ENCODE measurements at regions not wholly inside any gene's neighbourhood (a gene's known extent, or its start where the extent isn't known, plus 50 kb on each side); places are given as distances from the start of the nearest gene placed in this dataset.

DNA sequence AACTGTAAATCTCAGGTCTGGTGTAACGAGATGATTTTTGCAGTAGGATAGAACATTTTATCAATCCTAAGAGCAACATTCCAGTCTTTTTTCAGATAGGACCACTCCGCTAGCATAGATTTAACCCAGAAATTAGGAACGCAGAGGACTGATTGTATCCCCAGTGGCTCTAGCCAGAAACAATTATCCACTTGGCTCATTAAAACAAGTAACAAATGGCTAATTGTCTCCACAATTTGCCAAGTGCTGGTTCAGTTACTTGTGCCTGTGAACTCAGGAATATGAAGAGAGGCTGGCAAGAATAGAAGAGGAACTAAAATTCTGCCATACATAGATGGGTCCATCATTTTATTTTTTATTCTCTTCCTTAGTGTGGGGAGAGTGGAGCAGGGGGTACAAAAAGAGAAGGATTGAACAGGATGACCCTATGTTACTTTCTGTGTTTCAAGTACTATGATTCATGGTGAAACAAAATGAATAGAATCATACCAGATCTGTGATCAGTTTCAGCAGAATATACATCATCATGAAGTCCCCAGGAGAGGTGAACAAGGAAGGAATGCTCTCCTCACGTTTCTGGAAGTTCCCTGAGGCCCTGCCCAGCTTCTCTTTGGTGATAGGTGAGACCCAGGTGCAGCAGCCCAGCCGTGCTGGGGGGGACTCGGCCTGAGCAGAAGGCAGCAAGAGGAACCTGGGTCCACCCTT is 121.6 kb downstream of the ARL4C start:
- no peak for DNase-seq

DNA sequence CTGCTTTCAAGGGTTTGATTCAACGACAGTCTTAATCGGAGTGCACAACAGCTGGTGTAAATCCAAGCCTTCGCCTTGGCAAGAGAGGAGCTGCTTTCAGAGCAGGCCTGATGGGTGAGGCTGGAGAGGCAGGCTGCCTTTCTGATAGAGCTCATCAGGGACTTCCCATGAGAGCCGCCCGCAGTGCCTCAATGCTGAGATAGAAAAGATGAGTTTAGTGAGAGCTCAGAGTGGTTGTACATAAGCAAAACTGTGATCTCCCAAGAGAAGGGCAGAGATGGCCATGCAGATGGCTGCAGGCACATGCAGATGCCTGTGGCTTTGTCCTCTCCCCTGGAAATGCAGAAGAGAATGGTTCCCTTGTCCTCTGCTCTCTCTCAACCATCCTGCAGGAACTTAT is 122.1 kb downstream of the ARL4C start:
- Histone ChIP-seq H3K4me3 (no peak overlapping the region), H3K36me3 (no peaks in the 10 kb centered on the region), H3K4me1 (peaks cover 4 to 80% (median 17%) of the 10 kb centered on the region in 3 donors), H3K27me3 (no peaks in the 10 kb centered on the region), H3K9me3 (no peaks in the 10 kb centered on the region), H3K27ac (peak overlapping the region; percentile 1 to 93 (median 88))
- no peak for DNase-seq
- TF ChIP-seq, protein P1, sequence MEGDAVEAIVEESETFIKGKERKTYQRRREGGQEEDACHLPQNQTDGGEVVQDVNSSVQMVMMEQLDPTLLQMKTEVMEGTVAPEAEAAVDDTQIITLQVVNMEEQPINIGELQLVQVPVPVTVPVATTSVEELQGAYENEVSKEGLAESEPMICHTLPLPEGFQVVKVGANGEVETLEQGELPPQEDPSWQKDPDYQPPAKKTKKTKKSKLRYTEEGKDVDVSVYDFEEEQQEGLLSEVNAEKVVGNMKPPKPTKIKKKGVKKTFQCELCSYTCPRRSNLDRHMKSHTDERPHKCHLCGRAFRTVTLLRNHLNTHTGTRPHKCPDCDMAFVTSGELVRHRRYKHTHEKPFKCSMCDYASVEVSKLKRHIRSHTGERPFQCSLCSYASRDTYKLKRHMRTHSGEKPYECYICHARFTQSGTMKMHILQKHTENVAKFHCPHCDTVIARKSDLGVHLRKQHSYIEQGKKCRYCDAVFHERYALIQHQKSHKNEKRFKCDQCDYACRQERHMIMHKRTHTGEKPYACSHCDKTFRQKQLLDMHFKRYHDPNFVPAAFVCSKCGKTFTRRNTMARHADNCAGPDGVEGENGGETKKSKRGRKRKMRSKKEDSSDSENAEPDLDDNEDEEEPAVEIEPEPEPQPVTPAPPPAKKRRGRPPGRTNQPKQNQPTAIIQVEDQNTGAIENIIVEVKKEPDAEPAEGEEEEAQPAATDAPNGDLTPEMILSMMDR (IDR thresholded peaks at IDR 0.05) = no peak
- no peak for TF ChIP-seq POLR2A (IDR thresholded peaks at IDR 0.05)
- intact Hi-C loops (cut with DNase I) = no loop called here
- 32 to 43% methylated on average over 5 of the region's 5 CpGs for WGBS, 2 donors

More for the DNA sequence above, 121.6 kb downstream of the ARL4C start:
- intact Hi-C loops (cut with DNase I) = no loop called here
- Histone ChIP-seq H3K27me3 (no peaks in the 10 kb centered on the region), H3K27ac (peak overlapping the region; percentile 5 to 93 (median 88)), H3K4me3 (no peak overlapping the region), H3K9me3 (no peaks in the 10 kb centered on the region), H3K4me1 (peaks cover 0 to 74% (median 11%) of the 10 kb centered on the region in 3 donors), H3K36me3 (no peaks in the 10 kb centered on the region)
- WGBS, 2 donors = 58 to 63% methylated on average over 6 of the region's 6 CpGs
- TF ChIP-seq, protein P1 (IDR thresholded peaks at IDR 0.05) = no peak
- TF ChIP-seq POLR2A (IDR thresholded peaks at IDR 0.05) = no peak

DNA sequence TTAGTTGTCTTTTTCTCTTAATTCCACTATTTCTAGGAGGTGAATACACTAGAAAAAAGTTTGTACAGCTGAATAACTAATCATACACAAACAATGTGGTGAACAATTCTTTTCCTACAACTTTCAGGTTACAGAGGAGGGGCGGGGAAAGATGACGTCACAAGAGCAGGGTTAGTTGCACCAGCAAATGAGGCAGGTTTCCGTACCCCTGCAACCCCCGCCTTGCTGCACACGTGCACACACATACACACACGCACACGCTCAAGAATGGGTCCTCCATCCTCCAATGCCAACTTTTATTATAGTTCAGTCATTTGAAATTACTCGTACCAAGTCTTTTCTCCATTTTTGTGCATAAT is 122.8 kb downstream of the ARL4C start:
- WGBS, 2 donors = 60 to 80% methylated on average over 8 of the region's 8 CpGs
- Histone ChIP-seq H3K27ac (peak overlapping the region in 3 of 4 donors; percentile 85 to 93 (median 90)), H3K4me3 (peak overlapping the region in 1 of 4 donors; percentile 34), H3K27me3 (no peaks in the 10 kb centered on the region), H3K36me3 (no peaks in the 10 kb centered on the region), H3K9me3 (no peaks in the 10 kb centered on the region), H3K4me1 (peaks cover 4 to 86% (median 22%) of the 10 kb centered on the region in 3 donors)
- intact Hi-C loops (cut with DNase I) = no loop called here
- no peak for DNase-seq
- TF ChIP-seq, protein P1 (IDR thresholded peaks at IDR 0.05) = no peak
- no peak for TF ChIP-seq POLR2A (IDR thresholded peaks at IDR 0.05)

DNA sequence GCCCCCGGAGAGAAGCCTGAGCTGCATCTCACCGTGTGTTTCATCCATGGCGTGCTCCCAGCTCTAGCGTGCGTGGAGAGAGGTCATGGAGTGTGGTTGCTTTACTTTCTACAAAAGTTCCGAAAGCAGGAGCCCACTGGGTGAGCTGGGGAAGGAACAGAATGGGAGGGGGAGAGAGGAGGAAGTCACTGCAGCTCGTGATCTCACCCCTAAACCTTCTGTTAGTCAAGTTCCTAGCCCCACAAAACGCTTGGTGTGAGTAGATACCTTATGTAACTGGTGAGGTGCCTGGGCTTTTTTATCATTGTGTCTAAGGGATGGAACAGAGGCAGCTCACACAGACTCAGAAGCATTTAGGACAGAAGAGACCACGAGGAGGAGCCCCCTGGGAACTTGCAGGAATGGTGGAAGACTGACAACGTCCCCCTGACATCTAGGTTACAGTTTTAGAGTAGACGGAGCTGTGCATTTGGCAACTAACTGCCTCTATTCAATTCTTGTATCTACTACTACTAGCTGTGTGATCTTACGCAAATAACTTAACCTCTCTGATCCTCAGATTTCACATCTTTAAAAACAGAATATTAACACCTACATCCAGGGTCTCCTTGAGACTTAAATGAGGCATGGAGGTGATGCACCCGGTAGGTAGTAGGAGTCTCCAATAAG is 123.3 kb downstream of the ARL4C start:
- intact Hi-C loops (cut with DNase I) = no loop called here
- Histone ChIP-seq H3K9me3 (no peaks in the 10 kb centered on the region), H3K27me3 (no peaks in the 10 kb centered on the region), H3K4me3 (peak overlapping the region; percentile 23 to 34 (median 30)), H3K27ac (peak overlapping the region; percentile 73 to 93 (median 88)), H3K4me1 (peaks cover 7 to 91% (median 25%) of the 10 kb centered on the region in 3 donors), H3K36me3 (no peaks in the 10 kb centered on the region)
- no peak for DNase-seq
- TF ChIP-seq POLR2A (IDR thresholded peaks at IDR 0.05) = no peak
- TF ChIP-seq, protein P1 (IDR thresholded peaks at IDR 0.05) = no peak
- 40 to 61% methylated on average over 11 to 13 of the region's 13 CpGs for WGBS, 2 donors

DNA sequence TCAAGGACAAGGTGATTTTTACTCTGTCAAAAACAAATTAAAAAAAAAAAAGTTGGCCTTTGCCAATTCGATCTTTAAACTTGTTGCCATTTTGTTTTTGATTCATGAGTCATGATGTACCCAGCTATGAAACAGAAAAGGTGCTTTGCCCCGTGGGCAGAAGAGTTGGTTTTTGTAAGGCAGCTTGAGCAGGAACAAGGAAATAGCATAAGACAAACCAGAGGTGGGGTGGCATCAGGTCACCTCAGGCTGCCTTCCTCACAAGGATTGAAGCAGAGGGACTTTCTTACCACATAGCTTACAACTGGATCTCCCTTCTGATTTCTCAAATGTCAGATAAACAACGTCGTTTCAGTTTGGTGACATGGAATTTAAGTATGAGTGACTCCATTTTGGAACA is 123.8 kb downstream of the ARL4C start:
- DNase-seq = no peak
- 23 to 30% methylated on average over 3 to 4 of the region's 4 CpGs for WGBS, 2 donors
- no peaks in the 10 kb centered on the region for H3K9me3 ChIP-seq
- H3K4me1 ChIP-seq = peaks cover 12 to 92% (median 30%) of the 10 kb centered on the region in 3 donors
- no peaks in the 10 kb centered on the region for H3K27me3 ChIP-seq
- intact Hi-C loops (cut with DNase I) = no loop called here
- H3K27ac ChIP-seq = peak overlapping the region; percentile 73 to 93 (median 88)
- H3K4me3 ChIP-seq = peak overlapping the region; percentile 23 to 34 (median 30)
- no peaks in the 10 kb centered on the region for H3K36me3 ChIP-seq
- TF ChIP-seq, protein P1 (IDR thresholded peaks at IDR 0.05) = no peak
- no peak for TF ChIP-seq POLR2A (IDR thresholded peaks at IDR 0.05)
